ENCODE measurements at regions not wholly inside any gene's neighbourhood (a gene's known extent, or its start where the extent isn't known, plus 50 kb on each side); places are given as distances from the start of the nearest gene placed in this dataset.

DNA sequence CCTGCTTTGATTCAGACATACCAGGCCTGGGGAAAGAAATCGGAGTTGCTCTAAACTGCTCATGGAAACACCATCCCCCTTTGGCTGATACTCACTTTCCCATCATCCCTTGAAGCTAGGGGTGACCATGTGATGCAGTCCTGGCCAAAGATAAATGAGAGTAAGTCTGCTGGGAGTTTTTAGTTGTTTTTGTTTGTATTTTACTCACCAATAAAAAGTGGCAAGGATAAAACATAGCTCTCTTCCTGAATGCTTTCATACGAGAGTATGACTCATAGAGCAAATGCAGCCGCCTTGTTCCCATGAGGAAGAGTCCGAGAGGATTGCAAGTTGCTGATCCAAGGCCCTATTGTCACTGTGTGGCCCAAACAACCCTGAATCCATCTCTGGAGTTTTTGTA lies 126.4 kb upstream of the TMEM132C start:
- TF ChIP-seq TEAD4 (IDR thresholded peaks at IDR 0.05) = no peak
- TF ChIP-seq, protein P1, sequence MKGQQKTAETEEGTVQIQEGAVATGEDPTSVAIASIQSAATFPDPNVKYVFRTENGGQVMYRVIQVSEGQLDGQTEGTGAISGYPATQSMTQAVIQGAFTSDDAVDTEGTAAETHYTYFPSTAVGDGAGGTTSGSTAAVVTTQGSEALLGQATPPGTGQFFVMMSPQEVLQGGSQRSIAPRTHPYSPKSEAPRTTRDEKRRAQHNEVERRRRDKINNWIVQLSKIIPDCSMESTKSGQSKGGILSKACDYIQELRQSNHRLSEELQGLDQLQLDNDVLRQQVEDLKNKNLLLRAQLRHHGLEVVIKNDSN (IDR thresholded peaks at IDR 0.05) = no peak
- no peak for TF ChIP-seq CREB1 (IDR thresholded peaks at IDR 0.05; ENCODE audit: low read depth)
- no peak for TF ChIP-seq RAD21 (IDR thresholded peaks at IDR 0.05; ENCODE audit: low read depth)
- no peak for TF ChIP-seq YY1 (IDR thresholded peaks at IDR 0.05; ENCODE audit: low read depth)
- TF ChIP-seq, protein P2, sequence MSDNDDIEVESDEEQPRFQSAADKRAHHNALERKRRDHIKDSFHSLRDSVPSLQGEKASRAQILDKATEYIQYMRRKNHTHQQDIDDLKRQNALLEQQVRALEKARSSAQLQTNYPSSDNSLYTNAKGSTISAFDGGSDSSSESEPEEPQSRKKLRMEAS (IDR thresholded peaks at IDR 0.05) = no peak
- no peak for TF ChIP-seq EP300 (IDR thresholded peaks at IDR 0.05; ENCODE audit: borderline replicate concordance)
- TF ChIP-seq REST (IDR thresholded peaks at IDR 0.05; ENCODE audit: low read depth) = no peak
- no peak for TF ChIP-seq EGR1 (IDR thresholded peaks at IDR 0.05)
- no peak for TF ChIP-seq CEBPB (IDR thresholded peaks at IDR 0.05)
- no peak for TF ChIP-seq TCF12 (IDR thresholded peaks at IDR 0.05; ENCODE audit: low read depth)
- no peak for TF ChIP-seq FOXM1 (IDR thresholded peaks at IDR 0.05; ENCODE audit: borderline replicate concordance, low read depth)
